ENCODE measurements at regions not wholly inside any gene's neighbourhood (a gene's known extent, or its start where the extent isn't known, plus 50 kb on each side); places are given as distances from the start of the nearest gene placed in this dataset.

GRCh38 chr2:103902347-103902746 is 951.6 kb upstream of the POU3F3 start:
- TF ChIP-seq POLR2AphosphoS5 (IDR thresholded peaks at IDR 0.05) (no peak), POLR2A (IDR thresholded peaks at IDR 0.05) (no peak)
- TF ChIP-seq, protein P1, sequence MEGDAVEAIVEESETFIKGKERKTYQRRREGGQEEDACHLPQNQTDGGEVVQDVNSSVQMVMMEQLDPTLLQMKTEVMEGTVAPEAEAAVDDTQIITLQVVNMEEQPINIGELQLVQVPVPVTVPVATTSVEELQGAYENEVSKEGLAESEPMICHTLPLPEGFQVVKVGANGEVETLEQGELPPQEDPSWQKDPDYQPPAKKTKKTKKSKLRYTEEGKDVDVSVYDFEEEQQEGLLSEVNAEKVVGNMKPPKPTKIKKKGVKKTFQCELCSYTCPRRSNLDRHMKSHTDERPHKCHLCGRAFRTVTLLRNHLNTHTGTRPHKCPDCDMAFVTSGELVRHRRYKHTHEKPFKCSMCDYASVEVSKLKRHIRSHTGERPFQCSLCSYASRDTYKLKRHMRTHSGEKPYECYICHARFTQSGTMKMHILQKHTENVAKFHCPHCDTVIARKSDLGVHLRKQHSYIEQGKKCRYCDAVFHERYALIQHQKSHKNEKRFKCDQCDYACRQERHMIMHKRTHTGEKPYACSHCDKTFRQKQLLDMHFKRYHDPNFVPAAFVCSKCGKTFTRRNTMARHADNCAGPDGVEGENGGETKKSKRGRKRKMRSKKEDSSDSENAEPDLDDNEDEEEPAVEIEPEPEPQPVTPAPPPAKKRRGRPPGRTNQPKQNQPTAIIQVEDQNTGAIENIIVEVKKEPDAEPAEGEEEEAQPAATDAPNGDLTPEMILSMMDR (IDR thresholded peaks at IDR 0.05) = no peak
